ENCODE measurements at regions not wholly inside any gene's neighbourhood (a gene's known extent, or its start where the extent isn't known, plus 50 kb on each side); places are given as distances from the start of the nearest gene placed in this dataset.
"Not testable (repeated sequence)": the region's sequence is repeated elsewhere in the genome, so short reads cannot be mapped to it uniquely, and the experiment has no call there.

- no peak for DNase-seq
Observed at GRCh38 chr2:215644233-215644897, 208.5 kb upstream of the FN1 start.

- DNase-seq: no peak
Observed at GRCh38 chr2:215638687-215639086, 202.8 kb upstream of the FN1 start.

- no peak for DNase-seq
Observed at GRCh38 chr2:215637651-215638050, 201.8 kb upstream of the FN1 start.

GRCh38 chr2:215636816-215637215, 200.9 kb upstream of the FN1 start:
- no peak for DNase-seq

- DNase-seq: no peak
Observed at GRCh38 chr2:215635788-215636139, 199.9 kb upstream of the FN1 start.

GRCh38 chr2:215635071-215635787, 199.4 kb upstream of the FN1 start:
- DNase-seq: no peak

- DNase-seq: no peak
Observed at GRCh38 chr2:215633360-215633759, 197.5 kb upstream of the FN1 start.

- no peak for DNase-seq
Observed at GRCh38 chr2:215631696-215632095, 195.8 kb upstream of the FN1 start.

- not testable (repeated sequence) for DNase-seq
Observed at GRCh38 chr2:215630796-215631195, 194.9 kb upstream of the FN1 start.

- no peak for DNase-seq
Observed at GRCh38 chr2:215627771-215628170, 191.9 kb upstream of the FN1 start.

GRCh38 chr2:215626812-215627281, 191.0 kb upstream of the FN1 start:
- no peak for DNase-seq

GRCh38 chr2:215626063-215626462, 190.2 kb upstream of the FN1 start:
- no peak for DNase-seq

- no peak for DNase-seq
Observed at GRCh38 chr2:215625207-215625606, 189.3 kb upstream of the FN1 start.

GRCh38 chr2:215624423-215624829, 188.6 kb upstream of the FN1 start:
- DNase-seq: no peak

GRCh38 chr2:215622837-215623236, 187.0 kb upstream of the FN1 start:
- DNase-seq: no peak

- no peak for DNase-seq
Observed at GRCh38 chr2:215621381-215621780, 185.5 kb upstream of the FN1 start.

GRCh38 chr2:215620528-215620927, 184.7 kb upstream of the FN1 start:
- no peak for DNase-seq

- DNase-seq: no peak
Observed at GRCh38 chr2:215619989-215620388, 184.1 kb upstream of the FN1 start.

- DNase-seq: no peak
Observed at GRCh38 chr2:215619022-215619958, 183.4 kb upstream of the FN1 start.

GRCh38 chr2:215618145-215618544, 182.3 kb upstream of the FN1 start:
- DNase-seq: no peak

- no peak for DNase-seq
Observed at GRCh38 chr2:215617060-215617824, 181.4 kb upstream of the FN1 start.

- no peak for DNase-seq
Observed at GRCh38 chr2:215615803-215616174, 179.9 kb upstream of the FN1 start.

All from 8988T (cell line).